Body of pancreas (tissue), 4 donors: ENCODE measurements at regions not wholly inside any gene's neighbourhood (a gene's known extent, or its start where the extent isn't known, plus 50 kb on each side); places are given as distances from the start of the nearest gene placed in this dataset.

Source experiments
- CTCF ChIP-seq, 7 experiments: fragments of 450-650 bp in 4 of 7; fragments of 200-600 bp in 3 of 7; sonication (generic) in 3 of 7; IDR thresholded peaks; one replicate each; pipeline ENCODE4 v1.5.1; 2016 to 2019; ENCODE audit warnings: antibody characterized with exemption in 7 of 7
- POLR2A ChIP-seq, 3 donors: fragments of 450-650 bp; IDR thresholded peaks; one replicate each; pipeline ENCODE4 v1.6.1; 2016; ENCODE audit warnings: antibody characterized with exemption in 3 of 3, mild to moderate bottlenecking in 2 of 3

GRCh38 chr16:56108724-56109123 is 82.6 kb upstream of the GNAO1 start:
- TF ChIP-seq CTCF (IDR thresholded peaks at IDR 0.05): no peak
- TF ChIP-seq POLR2A (IDR thresholded peaks at IDR 0.05): no peak
